Natural killer cell treated with Interleukin-12 subunit alpha and Interleukin-12 subunit beta and Interleukin-15 and Interleukin-18, amount 100 ng/mL, for 72 hours (primary cell): ENCODE measurements at regions not wholly inside any gene's neighbourhood (a gene's known extent, or its start where the extent isn't known, plus 50 kb on each side); places are given as distances from the start of the nearest gene placed in this dataset.
"Not testable (repeated sequence)": the region's sequence is repeated elsewhere in the genome, so short reads cannot be mapped to it uniquely, and the experiment has no call there.

Experiments used
- ATAC-seq, 2 donors: fragments of 150-1000 bp; cut with Tn5 transposase in 1 of 2; sonication (Bioruptor Pico), chemical (Tn5 transposase) in 1 of 2; 2 replicates each; pipeline ENCODE4 v1.10.0; 2021
- DNase-seq: peaks from one replicate; pipeline ENCODE4 v3.0.0; 2022; ENCODE audit warnings: low spot score
- H3K27ac Mint-ChIP-seq, 2 donors: 1 replicate in 1 of 2; 2 replicates in 1 of 2; pipeline ENCODE4 v1.8.0; 2022; ENCODE audit warnings: mixed read lengths in 2 of 2, mild to moderate bottlenecking in 1 of 2, moderate library complexity in 1 of 2
- H3K27me3 Mint-ChIP-seq, 2 donors: 1 replicate in 1 of 2; 2 replicates in 1 of 2; pipeline ENCODE4 v1.8.0; 2022; ENCODE audit warnings: mixed read lengths in 2 of 2
- H3K36me3 Mint-ChIP-seq: one replicate; pipeline ENCODE4 v1.8.0; 2022; ENCODE audit warnings: mixed read lengths
- H3K4me1 Mint-ChIP-seq, 2 donors: 1 replicate in 1 of 2; 2 replicates in 1 of 2; pipeline ENCODE4 v1.8.0; 2022; ENCODE audit warnings: low read depth in 2 of 2, mixed read lengths in 2 of 2, mild to moderate bottlenecking in 1 of 2
- H3K4me3 Mint-ChIP-seq: one replicate; pipeline ENCODE4 v1.8.0; 2022; ENCODE audit warnings: mixed read lengths
- H3K9me3 Mint-ChIP-seq: 2 replicates; pipeline ENCODE4 v1.8.0; 2022; ENCODE audit warnings: mixed read lengths

GRCh38 chr4:187501731-187502130, 493.8 kb upstream of the ZFP42 start:
- ATAC-seq = no peak
- Mint-ChIP-seq H3K4me1 (no peaks in the 10 kb centered on the region), H3K27ac (no peak overlapping the region), H3K36me3 (peaks cover 8% of the 10 kb centered on the region), H3K4me3 (no peak overlapping the region), H3K27me3 (no peaks in the 10 kb centered on the region), H3K9me3 (peaks cover 18% of the 10 kb centered on the region)
- no peak for DNase-seq

DNA sequence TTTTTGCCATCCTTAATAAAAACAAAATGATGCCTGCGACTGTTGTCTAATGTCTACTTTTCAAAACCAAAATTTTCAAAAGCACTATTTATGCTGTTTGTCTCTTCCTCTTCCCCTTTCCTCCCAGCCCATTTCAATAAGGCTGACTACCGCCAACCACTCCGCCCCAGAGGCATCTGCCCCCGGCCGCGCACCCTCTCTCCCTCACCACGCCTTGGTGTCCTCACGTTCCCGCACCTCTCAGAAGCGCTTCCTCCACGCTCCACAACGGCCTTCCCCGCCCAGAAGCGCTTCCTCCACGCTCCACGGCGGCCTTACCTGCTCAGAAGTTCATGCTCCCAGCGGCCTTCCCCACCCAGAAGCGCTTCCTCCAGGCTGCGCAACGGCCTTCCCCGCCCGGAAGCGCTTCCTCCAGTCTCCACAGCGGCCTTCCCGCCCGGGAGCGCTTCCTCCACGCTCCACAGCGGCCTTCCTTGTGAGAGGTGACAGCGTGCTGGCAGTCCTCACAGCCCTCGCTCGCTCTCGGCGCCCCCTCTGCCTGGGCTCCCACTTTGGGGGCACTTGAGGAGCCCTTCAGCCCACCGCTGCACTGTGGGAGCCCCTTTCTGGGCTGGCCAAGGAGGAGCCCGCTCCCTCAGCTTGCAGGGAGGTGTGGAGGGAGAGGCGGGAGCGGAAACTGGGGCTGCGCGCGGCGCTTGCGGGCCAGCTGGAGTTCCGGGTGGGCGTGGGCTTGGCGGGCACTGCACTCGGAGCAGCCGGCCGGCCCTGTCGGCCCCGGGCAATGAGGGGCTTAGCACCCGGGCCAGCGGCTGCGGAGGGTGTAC, 490.4 kb upstream of the ZFP42 start:
- ATAC-seq (no peak), DNase-seq (no peak)
- H3K4me1 Mint-ChIP-seq = no peaks in the 10 kb centered on the region
- peaks cover 8% of the 10 kb centered on the region for H3K36me3 Mint-ChIP-seq
- H3K4me3 Mint-ChIP-seq = no peak overlapping the region
- H3K9me3 Mint-ChIP-seq = peaks cover 22% of the 10 kb centered on the region
- no peaks in the 10 kb centered on the region for H3K27me3 Mint-ChIP-seq
- no peak overlapping the region for H3K27ac Mint-ChIP-seq

DNA sequence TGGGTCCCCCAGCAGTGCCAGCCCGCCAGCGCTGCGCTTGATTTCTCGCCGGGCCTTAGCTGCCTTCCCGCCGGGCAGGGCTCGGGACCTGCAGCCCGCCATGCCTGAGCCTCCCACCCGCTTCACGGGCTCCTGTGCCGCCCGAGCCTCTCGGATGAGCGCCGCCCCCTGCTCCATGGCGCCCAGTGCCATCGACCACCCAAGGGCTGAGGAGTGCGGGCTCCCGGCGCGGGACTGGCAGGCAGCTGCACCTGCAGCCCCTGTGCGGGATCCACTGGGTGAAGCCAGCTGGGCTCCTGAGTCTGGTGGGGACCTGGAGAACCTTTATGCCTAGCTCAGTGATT, 489.8 kb upstream of the ZFP42 start:
- DNase-seq, H3K27ac Mint-ChIP-seq, ATAC-seq, H3K4me1 Mint-ChIP-seq, H3K36me3 Mint-ChIP-seq, H3K27me3 Mint-ChIP-seq, H3K4me3 Mint-ChIP-seq: not testable (repeated sequence)
- peaks cover 22% of the 10 kb centered on the region for H3K9me3 Mint-ChIP-seq

GRCh38 chr4:187516224-187516623, 479.3 kb upstream of the ZFP42 start:
- H3K4me1 Mint-ChIP-seq = no peaks in the 10 kb centered on the region
- peaks cover 6% of the 10 kb centered on the region for H3K9me3 Mint-ChIP-seq
- ATAC-seq (no peak), DNase-seq (no peak)
- no peak overlapping the region for H3K4me3 Mint-ChIP-seq
- H3K36me3 Mint-ChIP-seq = peaks cover 4% of the 10 kb centered on the region
- no peaks in the 10 kb centered on the region for H3K27me3 Mint-ChIP-seq
- H3K27ac Mint-ChIP-seq = no peak overlapping the region

DNA sequence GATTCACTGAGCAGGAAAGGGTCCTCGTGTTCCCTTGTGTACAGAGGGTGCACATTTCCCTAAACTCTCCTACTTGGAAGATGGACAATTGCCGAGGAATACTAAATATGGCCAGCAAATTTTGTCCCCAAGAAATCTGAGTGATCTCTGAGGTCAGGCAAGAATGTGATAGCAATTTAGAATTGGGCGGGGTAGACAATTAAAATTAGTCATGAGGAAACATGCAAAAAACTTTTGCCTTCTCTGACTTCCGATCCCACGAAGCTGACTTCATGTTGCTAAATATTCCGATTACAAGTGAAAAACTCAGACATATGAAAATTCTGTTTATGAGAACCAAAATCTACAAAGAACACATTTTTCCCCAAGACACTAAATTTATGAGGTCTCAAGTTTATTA, 453.9 kb upstream of the ZFP42 start:
- no peak overlapping the region for H3K27ac Mint-ChIP-seq
- H3K4me3 Mint-ChIP-seq = no peak overlapping the region

GRCh38 chr4:187544461-187545053, 451.0 kb upstream of the ZFP42 start:
- peaks cover 15% of the 10 kb centered on the region for H3K36me3 Mint-ChIP-seq
- ATAC-seq (no peak), DNase-seq (no peak)
- no peak overlapping the region for H3K4me3 Mint-ChIP-seq
- H3K27ac Mint-ChIP-seq = no peak overlapping the region
- no peaks in the 10 kb centered on the region for H3K27me3 Mint-ChIP-seq
- no peaks in the 10 kb centered on the region for H3K4me1 Mint-ChIP-seq
- H3K9me3 Mint-ChIP-seq = peaks cover 30% of the 10 kb centered on the region

More for the DNA sequence above, 453.9 kb upstream of the ZFP42 start:
- DNase-seq (no peak), ATAC-seq (no peak)
- Mint-ChIP-seq H3K27me3 (no peaks in the 10 kb centered on the region), H3K4me1 (no peaks in the 10 kb centered on the region), H3K36me3 (peaks cover 10% of the 10 kb centered on the region), H3K9me3 (peaks cover 26% of the 10 kb centered on the region)

DNA sequence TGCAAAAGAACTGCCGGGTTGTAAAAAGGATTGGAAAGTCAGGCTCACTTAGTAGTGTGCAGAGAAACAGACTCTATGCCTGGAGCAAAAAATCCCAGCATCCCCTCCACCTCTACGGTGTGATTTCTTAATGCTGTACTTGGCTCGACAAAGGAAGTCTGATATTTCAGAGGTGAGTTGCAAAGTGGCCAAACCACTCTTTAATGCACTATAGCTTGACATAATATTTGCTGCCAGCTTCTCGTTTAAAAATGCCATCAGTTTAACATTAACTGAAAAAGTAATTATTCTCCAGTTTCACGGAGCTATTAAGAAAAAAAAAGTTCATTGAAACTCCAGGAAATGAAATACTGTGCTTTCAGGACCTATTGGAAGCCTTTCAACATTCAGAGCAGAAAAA, 448.3 kb upstream of the ZFP42 start:
- ATAC-seq (no peak), DNase-seq (no peak)
- Mint-ChIP-seq H3K27ac (no peak overlapping the region), H3K9me3 (peaks cover 17% of the 10 kb centered on the region), H3K36me3 (peaks cover 5% of the 10 kb centered on the region), H3K4me3 (no peak overlapping the region), H3K27me3 (no peaks in the 10 kb centered on the region), H3K4me1 (no peaks in the 10 kb centered on the region)

DNA sequence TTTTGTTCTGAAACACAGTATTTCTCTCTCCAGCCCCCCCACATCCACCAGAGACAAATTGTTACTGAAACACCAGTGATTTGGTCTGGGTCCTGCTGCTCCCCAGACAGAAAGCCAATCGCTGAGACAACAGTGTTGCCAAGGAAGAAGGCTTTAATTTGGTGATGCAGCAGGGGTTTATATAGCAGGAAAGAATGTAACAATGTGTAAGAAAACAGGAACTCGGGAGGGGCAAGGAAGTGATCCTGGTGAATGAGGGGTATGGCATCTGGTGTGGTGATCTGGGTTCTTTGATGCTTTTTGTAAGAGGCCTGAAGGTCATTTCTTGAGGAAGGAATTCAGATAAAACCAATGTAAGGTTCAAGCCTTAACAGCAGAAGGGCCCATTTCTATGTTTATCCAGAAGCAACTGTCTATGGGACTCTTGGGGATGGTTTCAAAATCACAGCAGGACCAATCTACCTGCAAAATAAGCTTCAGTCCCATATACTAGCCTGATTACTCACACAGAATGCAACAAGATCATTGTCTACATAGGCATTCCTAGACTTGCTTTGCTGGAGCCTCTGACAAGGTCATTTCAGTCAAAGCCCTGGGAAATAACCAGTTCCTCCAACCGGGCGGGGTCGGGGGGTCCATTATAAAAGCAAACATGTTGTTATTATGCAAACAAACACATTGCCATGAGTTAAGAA, 445.2 kb upstream of the ZFP42 start:
- no peaks in the 10 kb centered on the region for H3K4me1 Mint-ChIP-seq

GRCh38 chr4:187552781-187553180, 442.8 kb upstream of the ZFP42 start:
- H3K4me3 Mint-ChIP-seq = no peak overlapping the region
- H3K4me1 Mint-ChIP-seq = no peaks in the 10 kb centered on the region
- ATAC-seq (no peak), DNase-seq (no peak)
- H3K9me3 Mint-ChIP-seq = peaks cover 11% of the 10 kb centered on the region
- H3K27ac Mint-ChIP-seq = no peak overlapping the region
- peaks cover 5% of the 10 kb centered on the region for H3K36me3 Mint-ChIP-seq
- H3K27me3 Mint-ChIP-seq = no peaks in the 10 kb centered on the region

More for the DNA sequence above, 445.2 kb upstream of the ZFP42 start:
- peaks cover 5% of the 10 kb centered on the region for H3K36me3 Mint-ChIP-seq
- no peak overlapping the region for H3K27ac Mint-ChIP-seq
- no peaks in the 10 kb centered on the region for H3K27me3 Mint-ChIP-seq
- DNase-seq (no peak), ATAC-seq (no peak)
- no peak overlapping the region for H3K4me3 Mint-ChIP-seq
- peaks cover 17% of the 10 kb centered on the region for H3K9me3 Mint-ChIP-seq

- Mint-ChIP-seq H3K4me3 (no peak overlapping the region), H3K27me3 (no peaks in the 10 kb centered on the region), H3K4me1 (no peaks in the 10 kb centered on the region), H3K36me3 (no peaks in the 10 kb centered on the region), H3K27ac (no peak overlapping the region), H3K9me3 (peaks cover 12% of the 10 kb centered on the region)
- ATAC-seq (no peak), DNase-seq (no peak)
These were observed 440.4 kb upstream of the ZFP42 start for GRCh38 chr4:187555174-187555573.

DNA sequence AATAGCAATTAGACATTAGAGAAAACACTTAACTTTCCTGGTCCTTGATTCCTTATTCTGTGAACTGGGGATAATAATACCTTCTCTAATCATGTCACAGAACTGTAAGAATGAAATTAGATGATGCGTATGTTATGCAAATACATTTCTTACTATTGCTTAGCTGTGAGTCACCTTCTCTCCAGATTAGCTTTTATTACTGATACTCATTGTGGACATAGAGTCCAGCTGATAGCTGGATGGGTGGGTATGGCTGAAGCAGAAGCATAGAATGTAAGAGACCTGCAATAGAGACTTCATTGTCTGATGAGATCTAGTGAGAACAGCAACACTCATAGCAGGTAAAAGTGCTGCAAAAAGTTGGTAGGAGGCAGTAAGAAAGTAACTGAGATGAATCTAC, 437.2 kb upstream of the ZFP42 start:
- no peaks in the 10 kb centered on the region for H3K27me3 Mint-ChIP-seq
- ATAC-seq = no peak
- no peak for DNase-seq
- no peak overlapping the region for H3K4me3 Mint-ChIP-seq
- H3K27ac Mint-ChIP-seq = no peak overlapping the region
- H3K4me1 Mint-ChIP-seq = no peaks in the 10 kb centered on the region
- peaks cover 15% of the 10 kb centered on the region for H3K9me3 Mint-ChIP-seq
- no peaks in the 10 kb centered on the region for H3K36me3 Mint-ChIP-seq

DNA sequence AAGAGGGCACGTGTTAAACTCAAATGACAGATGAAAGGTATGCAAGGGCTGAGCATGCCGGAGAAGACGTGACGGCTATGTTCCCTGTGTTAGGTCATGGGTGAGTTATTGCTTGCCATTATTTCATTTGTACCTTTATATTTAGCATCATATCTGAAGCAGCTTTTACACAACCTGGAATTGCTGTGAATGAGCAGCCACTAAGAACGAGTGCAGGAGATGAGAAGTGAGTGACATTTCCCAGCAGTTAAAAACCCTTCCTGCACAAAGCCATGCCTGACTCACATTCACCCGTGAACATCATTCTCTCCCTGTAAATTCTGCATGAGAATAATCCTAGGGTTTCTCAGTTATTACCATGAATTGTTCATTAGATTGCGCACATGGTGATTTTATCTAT, 433.2 kb upstream of the ZFP42 start:
- Mint-ChIP-seq H3K27me3 (no peaks in the 10 kb centered on the region), H3K4me1 (no peaks in the 10 kb centered on the region), H3K36me3 (no peaks in the 10 kb centered on the region), H3K4me3 (no peak overlapping the region), H3K27ac (no peak overlapping the region), H3K9me3 (peaks cover 12% of the 10 kb centered on the region)
- DNase-seq = no peak
- ATAC-seq = no peak

GRCh38 chr4:187565416-187565815, 430.2 kb upstream of the ZFP42 start:
- ATAC-seq (no peak), DNase-seq (no peak)
- Mint-ChIP-seq H3K4me3 (no peak overlapping the region), H3K27ac (no peak overlapping the region), H3K4me1 (no peaks in the 10 kb centered on the region), H3K9me3 (peaks cover 6% of the 10 kb centered on the region), H3K27me3 (no peaks in the 10 kb centered on the region), H3K36me3 (peaks cover 3% of the 10 kb centered on the region)

DNA sequence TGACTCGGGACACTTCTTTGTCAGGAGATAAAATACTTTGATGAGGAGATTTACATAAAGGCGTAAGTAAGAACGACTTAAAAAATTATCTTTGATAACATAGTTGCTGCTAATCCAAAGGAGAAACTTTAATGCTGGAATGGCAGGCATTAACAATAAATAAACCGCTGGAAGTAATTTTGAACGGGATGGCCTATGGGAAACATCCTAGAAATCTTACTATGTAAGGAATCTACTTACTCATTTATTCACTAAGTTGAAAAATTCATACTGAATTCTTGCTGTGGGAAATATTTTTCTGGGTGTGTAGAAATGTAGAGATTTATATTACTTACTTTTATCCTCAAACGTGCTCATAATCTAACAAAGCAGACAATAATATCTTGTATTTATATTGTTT, 425.7 kb upstream of the ZFP42 start:
- H3K4me1 Mint-ChIP-seq = no peaks in the 10 kb centered on the region
- H3K27ac Mint-ChIP-seq = no peak overlapping the region
- peaks cover 17% of the 10 kb centered on the region for H3K9me3 Mint-ChIP-seq
- DNase-seq = no peak
- no peak overlapping the region for H3K4me3 Mint-ChIP-seq
- peaks cover 23% of the 10 kb centered on the region for H3K36me3 Mint-ChIP-seq
- H3K27me3 Mint-ChIP-seq = no peaks in the 10 kb centered on the region
- ATAC-seq = no peak
